ENCODE measurements at regions not wholly inside any gene's neighbourhood (a gene's known extent, or its start where the extent isn't known, plus 50 kb on each side); places are given as distances from the start of the nearest gene placed in this dataset.

DNA sequence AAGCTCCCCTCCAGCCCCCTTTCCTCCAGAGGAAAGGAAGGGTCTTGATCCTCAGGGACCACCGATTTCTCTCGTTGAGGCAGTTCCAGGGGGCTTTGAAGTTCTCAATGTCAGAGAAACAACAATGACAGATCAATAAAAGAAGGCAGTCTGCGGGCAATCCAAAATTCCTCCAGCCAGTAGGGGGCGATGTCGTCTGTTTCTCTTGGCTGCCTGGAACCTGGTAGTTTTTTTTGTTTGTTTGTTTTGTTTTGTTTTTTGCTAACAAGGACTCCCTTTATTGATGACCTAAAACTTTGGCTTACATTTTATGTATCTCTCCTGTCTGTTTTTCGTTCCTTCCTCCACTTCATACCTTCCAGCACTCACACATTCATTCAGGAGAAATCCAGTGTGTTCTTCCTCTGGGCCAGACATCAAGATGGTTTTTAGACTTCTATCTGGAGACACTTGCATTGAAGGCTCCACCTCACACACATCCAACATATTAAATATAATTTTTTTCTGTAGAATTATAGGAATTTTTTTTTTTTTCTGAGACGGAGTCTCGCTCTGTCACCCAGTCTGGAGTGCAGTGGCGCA is 276.6 kb downstream of the RPLP1 start:
- TF ChIP-seq CTCF (IDR thresholded peaks at IDR 0.05) (peak; percentile 56 to 74 (median 62)), POLR2AphosphoS5 (IDR thresholded peaks at IDR 0.05) (no peak)

All from esophagus muscularis mucosa (tissue), 3 donors.